NCI-H2107 treated with DMSO at 0.1 percent for 48 hours (cell line): ENCODE measurements at regions not wholly inside any gene's neighbourhood (a gene's known extent, or its start where the extent isn't known, plus 50 kb on each side); places are given as distances from the start of the nearest gene placed in this dataset.

ENCODE experiments used
- DNase-seq: peaks from one replicate; lab custom pipeline; 2025; ENCODE audit not compliant: unreplicated experiment; lab: John Stamatoyannopoulos, UW

- no peak for DNase-seq
Observed at GRCh38 chr13:26155568-26155967, 66.5 kb downstream of the RNF6 start.

GRCh38 chr13:26133851-26134250, 82.0 kb upstream of the SHISA2 start:
- DNase-seq, result no peak

GRCh38 chr13:26133286-26133685, 81.5 kb upstream of the SHISA2 start:
- DNase-seq, result peak; percentile 3

- no peak for DNase-seq
Observed at GRCh38 chr13:26132756-26133155, 80.9 kb upstream of the SHISA2 start.

- DNase-seq, result no peak
Observed at GRCh38 chr13:26128676-26129075, 76.9 kb upstream of the SHISA2 start.

GRCh38 chr13:26117620-26118019, 65.8 kb upstream of the SHISA2 start:
- DNase-seq, result no peak

- peak; percentile 0 for DNase-seq
Observed at GRCh38 chr13:26112843-26113242, 61.0 kb upstream of the SHISA2 start.

GRCh38 chr13:26111797-26112196, 60.0 kb upstream of the SHISA2 start:
- no peak for DNase-seq
